PC-3 (cell line): ENCODE measurements at regions not wholly inside any gene's neighbourhood (a gene's known extent, or its start where the extent isn't known, plus 50 kb on each side); places are given as distances from the start of the nearest gene placed in this dataset.
"Not testable (repeated sequence)": the region's sequence is repeated elsewhere in the genome, so short reads cannot be mapped to it uniquely, and the experiment has no call there.

ENCODE experiments used
- ATAC-seq: fragments of 200-7000 bp; cut with Tn5 transposase; 2 replicates; pipeline ENCODE4 v1.9.1; 2020; ENCODE audit warnings: mild to moderate bottlenecking, moderate library complexity
- BruUV-seq: library from RNA; stranded (reverse); fragments of 400-500 nt; replicated peaks from 2 replicates; lab custom pipeline; 2021; lab: Mats Ljungman, UMichigan
- CTCF ChIA-PET: fragments of 300-600 bp; sonication (Branson Sonifier 250); formaldehyde crosslinking; loops from one replicate; lab custom pipeline; 2022; ENCODE audit warnings: antibody characterized with exemption; lab: Charles Lee
- POLR2A ChIA-PET: fragments of 300-600 bp; sonication (Branson Sonifier 250); formaldehyde crosslinking; loops from one replicate; lab custom pipeline; 2022; ENCODE audit warnings: antibody characterized with exemption; ENCODE audit not compliant: unreplicated experiment; lab: Charles Lee
- DNase-seq: peaks from one replicate; pipeline ENCODE4 v3.0.0-alpha.2; 2015
- H2AFZ ChIP-seq: fragments of 300-600 bp; sonication (generic); 2 replicates; pipeline ENCODE4 v1.6.0; 2016; ENCODE audit warnings: antibody characterized with exemption, low read length
- H3F3A ChIP-seq: fragments of 300-600 bp; sonication (generic); one replicate; pipeline ENCODE4 v1.6.0; 2017; ENCODE audit warnings: antibody characterized with exemption, low read length, control low read depth, mild to moderate bottlenecking; ENCODE audit not compliant: unreplicated experiment
- H3K27ac ChIP-seq: fragments of 300-600 bp; sonication (generic); 2 replicates; pipeline ENCODE4 v1.5.1; 2016; ENCODE audit warnings: mild to moderate bottlenecking, low read length
- H3K27me3 ChIP-seq: fragments of 300-600 bp; sonication (generic); 2 replicates; pipeline ENCODE4 v1.6.1; 2016; ENCODE audit warnings: low read length, mixed read lengths
- H3K36me3 ChIP-seq: fragments of 300-600 bp; sonication (generic); 2 replicates; pipeline ENCODE4 v1.6.1; 2016; ENCODE audit warnings: low read depth, mixed run types, low read length, mixed read lengths
- H3K4me1 ChIP-seq: fragments of 300-600 bp; sonication (generic); 2 replicates; pipeline ENCODE4 v1.5.1; 2016; ENCODE audit warnings: low read length; ENCODE audit not compliant: insufficient read depth
- H3K4me2 ChIP-seq: fragments of 300-600 bp; sonication (generic); 2 replicates; pipeline ENCODE4 v1.6.0; 2016; ENCODE audit warnings: low read length
- H3K4me3 ChIP-seq: fragments of 300-600 bp; sonication (generic); 2 replicates; pipeline ENCODE4 v1.5.1; 2016; ENCODE audit warnings: mild to moderate bottlenecking, low read length, mixed read lengths
- H3K79me2 ChIP-seq: fragments of 300-600 bp; sonication (generic); 2 replicates; pipeline ENCODE4 v1.6.1; 2017; ENCODE audit warnings: low read length, mixed read lengths
- H3K9ac ChIP-seq: fragments of 300-600 bp; sonication (generic); 2 replicates; pipeline ENCODE4 v1.6.0; 2016; ENCODE audit warnings: mild to moderate bottlenecking, low read length
- H3K9me2 ChIP-seq: fragments of 300-600 bp; sonication (generic); replicated peaks from 2 replicates; pipeline ENCODE4 v1.6.1; 2016; ENCODE audit warnings: mixed run types, low read length, mixed read lengths
- H3K9me3 ChIP-seq: fragments of 300-600 bp; sonication (generic); 2 replicates; pipeline ENCODE4 v1.6.1; 2016; ENCODE audit warnings: low read length, mixed read lengths
- H4K20me1 ChIP-seq: fragments of 300-600 bp; sonication (generic); 2 replicates; pipeline ENCODE4 v1.6.1; 2016; ENCODE audit warnings: low read length, mixed read lengths
- EZH2 ChIP-seq: fragments of 300-600 bp; sonication (generic); IDR thresholded peaks from one replicate; pipeline ENCODE4 v1.6.1; 2017; ENCODE audit warnings: antibody characterized with exemption, mild to moderate bottlenecking, low read length; ENCODE audit not compliant: unreplicated experiment
- EZH2phosphoT487 ChIP-seq: fragments of 300-600 bp; sonication (generic); IDR thresholded peaks from 2 replicates; pipeline ENCODE4 v1.6.1; 2018; ENCODE audit warnings: mild to moderate bottlenecking, antibody characterized with exemption, low read length, borderline replicate concordance
- intact Hi-C: fragments of 100-400 bp; cut with micrococcal nuclease; formaldehyde crosslinking; loops from 2 replicates; pipeline ENCODE4 v1.9.0; 2023
- TF ChIP-seq, protein P1 (sequence below): fragments of 300-600 bp; sonication (generic); conservative IDR thresholded peaks from 2 replicates; pipeline ENCODE4 v1.5.1; 2017; ENCODE audit warnings: antibody characterized with exemption, low read depth, mild to moderate bottlenecking, low read length

DNA sequence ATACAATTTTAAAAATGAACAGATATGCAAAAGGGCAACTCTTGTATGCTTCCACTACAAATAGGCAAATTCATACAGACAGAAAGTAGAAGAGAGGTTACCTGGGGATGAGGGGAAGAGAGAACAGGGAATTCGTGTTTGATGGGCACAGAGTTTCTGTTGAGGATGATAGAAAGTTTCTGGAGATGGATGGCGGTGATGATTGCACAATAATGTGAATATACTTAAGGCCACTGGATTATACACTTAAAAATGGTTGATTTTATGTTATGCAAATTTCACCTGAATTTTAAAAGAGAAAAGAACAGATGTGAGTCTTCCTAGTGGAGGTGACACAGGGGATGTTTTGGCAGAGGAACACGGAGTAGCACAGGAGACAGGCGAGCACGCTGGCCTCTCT, 89.3 kb downstream of the TEX36 start:
- no peak overlapping the region for H3K27ac ChIP-seq
- no peak overlapping the region for H3K4me2 ChIP-seq
- POLR2A ChIA-PET, result interaction anchor here (0.6 kb wide), 1 partner anchor 44 kb away, joined by 5 read pairs; no protein-coding TSS in a partner anchor
- H3K9me3 ChIP-seq, result no peaks in the 10 kb centered on the region
- H3K36me3 ChIP-seq, result no peaks in the 10 kb centered on the region
- CTCF ChIA-PET, result no interaction called here
- no peaks in the 10 kb centered on the region for H4K20me1 ChIP-seq
- ATAC-seq (no peak), DNase-seq (no peak)
- H2AFZ ChIP-seq, result no peak overlapping the region
- intact Hi-C loops, result no loop called here
- H3K9ac ChIP-seq, result no peak overlapping the region
- BruUV-seq, result no TSS peak
- no peak overlapping the region for H3K4me3 ChIP-seq
- no peaks in the 10 kb centered on the region for H3K79me2 ChIP-seq
- no peaks in the 10 kb centered on the region for H3K4me1 ChIP-seq
- no peaks in the 10 kb centered on the region for H3F3A ChIP-seq
- no peaks in the 10 kb centered on the region for H3K27me3 ChIP-seq
- TF ChIP-seq, protein P1, sequence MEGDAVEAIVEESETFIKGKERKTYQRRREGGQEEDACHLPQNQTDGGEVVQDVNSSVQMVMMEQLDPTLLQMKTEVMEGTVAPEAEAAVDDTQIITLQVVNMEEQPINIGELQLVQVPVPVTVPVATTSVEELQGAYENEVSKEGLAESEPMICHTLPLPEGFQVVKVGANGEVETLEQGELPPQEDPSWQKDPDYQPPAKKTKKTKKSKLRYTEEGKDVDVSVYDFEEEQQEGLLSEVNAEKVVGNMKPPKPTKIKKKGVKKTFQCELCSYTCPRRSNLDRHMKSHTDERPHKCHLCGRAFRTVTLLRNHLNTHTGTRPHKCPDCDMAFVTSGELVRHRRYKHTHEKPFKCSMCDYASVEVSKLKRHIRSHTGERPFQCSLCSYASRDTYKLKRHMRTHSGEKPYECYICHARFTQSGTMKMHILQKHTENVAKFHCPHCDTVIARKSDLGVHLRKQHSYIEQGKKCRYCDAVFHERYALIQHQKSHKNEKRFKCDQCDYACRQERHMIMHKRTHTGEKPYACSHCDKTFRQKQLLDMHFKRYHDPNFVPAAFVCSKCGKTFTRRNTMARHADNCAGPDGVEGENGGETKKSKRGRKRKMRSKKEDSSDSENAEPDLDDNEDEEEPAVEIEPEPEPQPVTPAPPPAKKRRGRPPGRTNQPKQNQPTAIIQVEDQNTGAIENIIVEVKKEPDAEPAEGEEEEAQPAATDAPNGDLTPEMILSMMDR, result no peak
- TF ChIP-seq EZH2 (no peak), EZH2phosphoT487 (no peak)
- no peaks in the 10 kb centered on the region for H3K9me2 ChIP-seq

DNA sequence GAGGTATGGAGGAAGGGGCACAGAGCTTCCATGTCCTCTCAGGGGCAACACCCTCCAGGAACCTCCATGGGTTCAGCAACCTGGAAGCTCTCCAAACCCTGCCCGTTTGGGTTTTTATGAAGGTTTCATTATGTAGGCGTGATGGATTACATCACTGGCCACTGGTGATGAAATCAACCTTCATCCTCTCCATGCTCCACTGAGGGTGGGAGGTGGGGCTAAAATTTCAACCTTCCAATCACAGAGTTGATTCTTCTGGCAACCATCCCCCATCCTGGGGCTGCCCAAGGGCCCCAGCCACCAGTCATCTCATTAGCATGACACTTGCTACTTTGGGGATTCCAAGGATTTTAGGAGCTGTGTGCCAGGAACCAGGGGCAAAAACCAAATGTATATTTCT, 90.1 kb downstream of the TEX36 start:
- POLR2A ChIA-PET, result no interaction called here
- ATAC-seq, result no peak
- H3K9me3 ChIP-seq, result no peaks in the 10 kb centered on the region
- no peaks in the 10 kb centered on the region for H3K27me3 ChIP-seq
- no peaks in the 10 kb centered on the region for H3K9me2 ChIP-seq
- no peak overlapping the region for H2AFZ ChIP-seq
- H3K4me2 ChIP-seq, result no peak overlapping the region
- no peaks in the 10 kb centered on the region for H3K79me2 ChIP-seq
- no peaks in the 10 kb centered on the region for H3F3A ChIP-seq
- no peaks in the 10 kb centered on the region for H3K36me3 ChIP-seq
- no peak overlapping the region for H3K4me3 ChIP-seq
- TF ChIP-seq EZH2phosphoT487 (no peak), EZH2 (no peak)
- TF ChIP-seq, protein P1, result no peak
- intact Hi-C loops, result no loop called here
- H3K4me1 ChIP-seq, result no peaks in the 10 kb centered on the region
- H3K9ac ChIP-seq, result no peak overlapping the region
- BruUV-seq, result no TSS peak
- CTCF ChIA-PET, result no interaction called here
- no peak for DNase-seq
- no peak overlapping the region for H3K27ac ChIP-seq
- no peaks in the 10 kb centered on the region for H4K20me1 ChIP-seq

DNA sequence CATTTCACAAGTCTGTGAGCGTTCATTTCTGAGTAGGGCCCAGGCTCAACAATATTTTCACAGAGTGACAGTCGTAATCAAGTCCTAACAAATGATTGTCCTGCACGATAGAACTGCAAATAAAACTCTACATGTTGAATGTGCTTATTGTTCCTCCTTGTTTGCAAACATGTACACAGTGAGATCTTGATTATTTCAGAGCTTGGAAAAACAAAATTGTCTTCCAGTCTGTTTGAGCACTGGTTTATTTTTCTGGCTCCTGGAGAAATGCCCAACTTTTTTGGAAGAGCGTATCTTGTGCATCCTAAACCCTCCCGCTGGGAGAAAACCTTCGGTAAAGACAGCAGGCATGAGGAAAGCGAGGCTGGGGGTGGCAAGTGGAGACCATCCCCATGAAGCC, 91.1 kb downstream of the TEX36 start:
- H3K4me3 ChIP-seq, result no peak overlapping the region
- H3K9me2 ChIP-seq, result no peaks in the 10 kb centered on the region
- DNase-seq, result no peak
- H2AFZ ChIP-seq, result no peak overlapping the region
- no peaks in the 10 kb centered on the region for H4K20me1 ChIP-seq
- H3K27me3 ChIP-seq, result no peaks in the 10 kb centered on the region
- no TSS peak for BruUV-seq
- H3K27ac ChIP-seq, result no peak overlapping the region
- no peaks in the 10 kb centered on the region for H3K4me1 ChIP-seq
- ChIA-PET POLR2A (no interaction called here), CTCF (no interaction called here)
- H3K4me2 ChIP-seq, result no peak overlapping the region
- H3K36me3 ChIP-seq, result no peaks in the 10 kb centered on the region
- H3F3A ChIP-seq, result no peaks in the 10 kb centered on the region
- no peaks in the 10 kb centered on the region for H3K79me2 ChIP-seq
- ATAC-seq, result no peak
- TF ChIP-seq, protein P1, result no peak
- no peak for TF ChIP-seq EZH2
- TF ChIP-seq EZH2phosphoT487, result no peak
- no peaks in the 10 kb centered on the region for H3K9me3 ChIP-seq
- H3K9ac ChIP-seq, result no peak overlapping the region
- intact Hi-C loops, result no loop called here

DNA sequence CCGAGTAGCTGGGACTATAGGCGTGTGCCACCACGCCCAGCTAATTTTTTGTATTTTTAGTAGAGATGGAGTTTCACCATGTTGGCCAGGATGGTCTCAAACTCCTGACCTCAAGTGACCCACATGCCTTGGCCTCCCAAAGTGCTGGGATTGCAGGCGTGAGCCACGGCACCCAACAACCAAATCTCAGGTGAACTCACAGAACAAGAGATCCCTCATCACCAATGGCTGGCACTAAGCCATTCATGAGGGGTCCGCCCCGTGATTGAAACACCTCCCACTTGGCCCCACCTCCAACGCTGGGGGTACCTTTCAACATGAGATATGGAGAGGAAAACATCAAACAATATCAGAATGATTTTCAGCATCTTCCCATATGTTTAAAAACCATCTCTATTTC, 94.2 kb downstream of the TEX36 start:
- POLR2A ChIA-PET, H3K27ac ChIP-seq, H3K9me2 ChIP-seq, H3K79me2 ChIP-seq, ATAC-seq, intact Hi-C loops, H3K9ac ChIP-seq, H3K36me3 ChIP-seq, H2AFZ ChIP-seq, H3K4me3 ChIP-seq, CTCF ChIA-PET, H3K4me2 ChIP-seq, H4K20me1 ChIP-seq, DNase-seq, H3K9me3 ChIP-seq, H3F3A ChIP-seq, H3K27me3 ChIP-seq, BruUV-seq: not testable (repeated sequence)
- H3K4me1 ChIP-seq, result peaks cover 13% of the 10 kb centered on the region
